GM06990 (cell line): ENCODE measurements at regions not wholly inside any gene's neighbourhood (a gene's known extent, or its start where the extent isn't known, plus 50 kb on each side); places are given as distances from the start of the nearest gene placed in this dataset.

ENCODE experiments used
- DNase-seq: peaks from one replicate; pipeline ENCODE4 v3.0.0-alpha.2; 2011; ENCODE audit not compliant: insufficient read length; ENCODE audit errors: extremely low read depth
- H3K27me3 ChIP-seq: replicated peaks from 2 replicates; pipeline ENCODE4 v1.6.0; 2011; ENCODE audit warnings: low read length; ENCODE audit not compliant: control insufficient read depth, insufficient read depth
- H3K36me3 ChIP-seq: 2 replicates; pipeline ENCODE4 v1.5.1; 2011; ENCODE audit warnings: low read length; ENCODE audit not compliant: control insufficient read depth, insufficient read depth
- H3K4me3 ChIP-seq: replicated peaks from 2 replicates; pipeline ENCODE4 v1.5.1; 2011; ENCODE audit warnings: low read depth, mild to moderate bottlenecking, control low read depth, low read length
- CTCF ChIP-seq: IDR thresholded peaks from 2 replicates; pipeline ENCODE4 v1.5.1; 2011; ENCODE audit warnings: low read length, control low read depth, mild to moderate bottlenecking, inconsistent platforms; ENCODE audit not compliant: insufficient read depth, poor library complexity, severe bottlenecking

- no peak overlapping the region for H3K4me3 ChIP-seq
- no peak for TF ChIP-seq CTCF
Observed at GRCh38 chr1:22196041-22196440, 53.1 kb upstream of the WNT4 start.

DNA sequence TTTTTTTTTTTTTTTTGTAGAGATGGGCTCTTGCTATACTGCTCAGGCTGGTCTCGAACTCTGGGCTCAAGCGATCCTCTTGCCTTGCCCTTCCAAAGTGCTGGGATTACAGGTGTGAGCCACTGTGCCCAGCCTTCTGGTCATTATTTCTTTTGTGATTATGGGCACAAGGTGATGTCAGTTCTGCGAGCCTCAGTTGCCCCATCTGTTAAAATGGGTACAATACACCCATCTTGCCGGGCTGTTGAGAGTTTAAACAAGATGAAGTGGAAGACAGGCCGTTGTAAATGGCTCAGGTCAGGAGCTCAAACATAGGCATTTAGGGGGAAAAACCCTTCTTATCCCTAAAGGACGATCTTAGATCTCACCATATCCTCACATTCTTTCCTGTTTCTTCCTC is 53.7 kb upstream of the WNT4 start:
- H3K36me3 ChIP-seq = no peaks in the 10 kb centered on the region; the same call in 1 of the 2 replicates
- no peak for DNase-seq
- no peak for TF ChIP-seq CTCF
- no peak overlapping the region for H3K4me3 ChIP-seq
- H3K27me3 ChIP-seq = no peaks in the 10 kb centered on the region; the same call in 1 of the 2 replicates

More at GRCh38 chr1:22196041-22196440, 53.1 kb upstream of the WNT4 start:
- no peaks in the 10 kb centered on the region; the same call in 1 of the 2 replicates for H3K36me3 ChIP-seq
- DNase-seq = no peak
- no peaks in the 10 kb centered on the region; the same call in 1 of the 2 replicates for H3K27me3 ChIP-seq

GRCh38 chr1:22197644-22198043 is 54.7 kb upstream of the WNT4 start:
- Histone ChIP-seq H3K4me3 (no peak overlapping the region), H3K27me3 (no peaks in the 10 kb centered on the region; the same call in 1 of the 2 replicates), H3K36me3 (no peaks in the 10 kb centered on the region; the same call in 1 of the 2 replicates)
- DNase-seq = no peak
- TF ChIP-seq CTCF = no peak

GRCh38 chr1:22201023-22201422 is 58.1 kb upstream of the WNT4 start:
- TF ChIP-seq CTCF = no peak
- H3K4me3 ChIP-seq = no peak overlapping the region
- no peaks in the 10 kb centered on the region; the same call in 1 of the 2 replicates for H3K36me3 ChIP-seq
- no peak for DNase-seq
- H3K27me3 ChIP-seq = no peaks in the 10 kb centered on the region; the same call in 1 of the 2 replicates

DNA sequence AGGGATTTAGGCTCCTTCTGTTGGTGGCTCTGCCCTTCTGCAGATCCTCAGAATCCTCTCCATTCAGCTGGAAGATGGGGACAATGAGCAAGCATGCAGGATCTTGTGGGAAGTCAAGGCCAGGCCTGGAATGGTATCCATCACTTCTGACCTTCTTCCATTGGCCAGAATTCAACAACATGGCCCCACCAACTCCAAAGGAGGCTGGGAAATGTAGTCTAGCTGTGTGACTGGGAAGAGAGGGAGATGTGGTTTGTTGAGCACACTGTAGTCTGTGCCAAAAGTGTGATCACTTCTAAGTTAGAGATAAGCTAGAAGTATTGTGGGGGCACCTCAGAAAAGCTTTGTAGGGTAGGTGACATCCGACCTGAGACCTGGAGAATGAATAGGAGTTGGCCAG is 60.4 kb upstream of the WNT4 start:
- H3K4me3 ChIP-seq = no peak overlapping the region
- no peaks in the 10 kb centered on the region for H3K36me3 ChIP-seq
- peaks cover 2% of the 10 kb centered on the region; the same call in 1 of the 2 replicates for H3K27me3 ChIP-seq
- no peak for DNase-seq
- TF ChIP-seq CTCF = no peak

GRCh38 chr1:22204057-22204840 is 61.4 kb upstream of the WNT4 start:
- H3K27me3 ChIP-seq = peaks cover 5% of the 10 kb centered on the region; the same call in 1 of the 2 replicates
- TF ChIP-seq CTCF = no peak
- no peaks in the 10 kb centered on the region for H3K36me3 ChIP-seq
- no peak for DNase-seq
- no peak overlapping the region for H3K4me3 ChIP-seq
